ENCODE measurements at regions not wholly inside any gene's neighbourhood (a gene's known extent, or its start where the extent isn't known, plus 50 kb on each side); places are given as distances from the start of the nearest gene placed in this dataset.

GRCh38 chr12:58249610-58250009, 308.2 kb downstream of the ATP23 start:
- H3K27ac ChIP-seq, result no peak overlapping the region
- TF ChIP-seq, protein P1, sequence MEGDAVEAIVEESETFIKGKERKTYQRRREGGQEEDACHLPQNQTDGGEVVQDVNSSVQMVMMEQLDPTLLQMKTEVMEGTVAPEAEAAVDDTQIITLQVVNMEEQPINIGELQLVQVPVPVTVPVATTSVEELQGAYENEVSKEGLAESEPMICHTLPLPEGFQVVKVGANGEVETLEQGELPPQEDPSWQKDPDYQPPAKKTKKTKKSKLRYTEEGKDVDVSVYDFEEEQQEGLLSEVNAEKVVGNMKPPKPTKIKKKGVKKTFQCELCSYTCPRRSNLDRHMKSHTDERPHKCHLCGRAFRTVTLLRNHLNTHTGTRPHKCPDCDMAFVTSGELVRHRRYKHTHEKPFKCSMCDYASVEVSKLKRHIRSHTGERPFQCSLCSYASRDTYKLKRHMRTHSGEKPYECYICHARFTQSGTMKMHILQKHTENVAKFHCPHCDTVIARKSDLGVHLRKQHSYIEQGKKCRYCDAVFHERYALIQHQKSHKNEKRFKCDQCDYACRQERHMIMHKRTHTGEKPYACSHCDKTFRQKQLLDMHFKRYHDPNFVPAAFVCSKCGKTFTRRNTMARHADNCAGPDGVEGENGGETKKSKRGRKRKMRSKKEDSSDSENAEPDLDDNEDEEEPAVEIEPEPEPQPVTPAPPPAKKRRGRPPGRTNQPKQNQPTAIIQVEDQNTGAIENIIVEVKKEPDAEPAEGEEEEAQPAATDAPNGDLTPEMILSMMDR (conservative IDR thresholded peaks at IDR 0.05; ENCODE audit: low read depth), result no peak
- ChIA-PET CTCF (no interaction called here), POLR2A (ENCODE audit: low non-redundant PET) (no interaction called here)
- no peak for DNase-seq (ENCODE audit: low spot score)

DNA sequence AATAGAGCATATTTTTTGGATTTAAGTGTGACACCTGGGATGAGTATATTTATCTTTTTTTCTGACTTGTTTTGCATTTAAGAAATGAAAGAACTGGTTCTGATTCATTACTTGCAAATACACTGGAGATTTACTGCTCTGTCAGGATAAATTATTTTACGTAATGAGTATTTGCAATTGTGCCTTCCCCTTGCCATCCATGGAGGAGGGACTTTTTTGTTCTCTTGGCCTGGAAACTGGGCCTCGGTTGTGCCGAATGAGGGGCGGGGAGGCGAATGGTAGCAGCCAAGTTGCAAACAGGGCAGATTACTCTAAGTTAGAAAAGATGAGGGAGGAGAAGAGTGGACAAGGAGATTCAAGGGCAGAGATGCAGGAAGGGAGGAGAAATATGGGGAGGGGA, 308.7 kb downstream of the ATP23 start:
- POLR2A ChIA-PET (ENCODE audit: low non-redundant PET), result no interaction called here
- CTCF ChIA-PET, result no interaction called here
- TF ChIP-seq, protein P1 (conservative IDR thresholded peaks at IDR 0.05; ENCODE audit: low read depth), result no peak
- no peak for DNase-seq (ENCODE audit: low spot score)
- H3K27ac ChIP-seq, result no peak overlapping the region

GRCh38 chr12:58252914-58253313, 311.5 kb downstream of the ATP23 start:
- TF ChIP-seq, protein P1 (conservative IDR thresholded peaks at IDR 0.05; ENCODE audit: low read depth), result no peak
- CTCF ChIA-PET, result interaction anchor here (0.6 kb wide), 1 partner anchor 165 kb away, joined by 3 read pairs; no protein-coding TSS in a partner anchor
- POLR2A ChIA-PET (ENCODE audit: low non-redundant PET), result no interaction called here
- no peak overlapping the region for H3K27ac ChIP-seq
- DNase-seq (ENCODE audit: low spot score), result no peak

DNA sequence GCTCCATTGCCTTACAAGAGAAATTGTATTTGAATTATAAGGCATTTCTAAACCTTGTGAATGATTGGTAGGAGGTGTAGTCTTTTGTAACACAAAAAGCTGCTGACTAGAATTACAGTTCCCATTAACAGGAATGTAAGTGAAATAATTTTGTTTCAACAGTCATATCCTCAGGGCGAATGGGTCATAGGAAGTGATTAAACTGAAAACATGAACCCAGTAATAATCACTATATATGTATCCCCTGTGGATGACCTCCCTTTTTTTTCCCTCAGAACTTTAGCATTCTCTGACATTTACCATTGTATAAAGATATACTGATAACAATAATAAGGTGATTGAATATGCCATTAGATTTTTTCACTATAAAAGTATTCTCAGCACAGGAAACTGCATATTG, 312.3 kb downstream of the ATP23 start:
- POLR2A ChIA-PET (ENCODE audit: low non-redundant PET), result no interaction called here
- CTCF ChIA-PET, result no interaction called here
- TF ChIP-seq, protein P1 (conservative IDR thresholded peaks at IDR 0.05; ENCODE audit: low read depth), result no peak
- peak; percentile 42 for DNase-seq (ENCODE audit: low spot score)
- H3K27ac ChIP-seq, result no peak overlapping the region

DNA sequence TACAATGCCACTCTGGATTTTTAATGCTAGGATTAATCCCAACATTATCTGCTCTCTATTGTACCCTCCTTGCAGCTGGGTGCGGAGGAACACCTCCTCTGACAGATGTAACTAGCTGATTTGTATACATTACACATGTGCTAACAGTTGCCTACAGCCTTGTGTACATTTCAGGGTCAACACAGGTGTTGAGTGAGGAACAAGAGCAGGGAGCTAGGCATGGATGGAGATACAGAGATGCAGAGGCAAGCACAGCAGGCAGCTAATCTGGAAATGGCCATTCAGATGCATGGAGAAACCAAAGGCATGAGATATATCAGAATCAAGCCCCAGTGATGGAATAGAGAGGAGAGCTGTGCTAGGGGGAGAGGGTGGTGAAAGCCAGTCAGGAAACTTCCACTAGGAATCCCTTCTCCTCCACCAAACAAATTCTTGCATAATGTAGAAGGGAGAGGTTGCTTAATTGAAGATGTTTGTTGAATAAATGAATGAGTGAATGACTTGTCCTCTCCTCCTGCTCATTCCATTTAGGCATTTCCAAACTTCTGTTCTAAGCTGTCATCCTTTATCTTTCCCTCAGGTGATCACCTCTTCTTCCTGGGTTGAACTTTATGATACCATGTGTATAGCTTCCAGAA, 313.2 kb downstream of the ATP23 start:
- POLR2A ChIA-PET (ENCODE audit: low non-redundant PET), result no interaction called here
- TF ChIP-seq, protein P1 (conservative IDR thresholded peaks at IDR 0.05; ENCODE audit: low read depth), result no peak

GRCh38 chr12:58262796-58263195, 321.4 kb downstream of the ATP23 start:
- no peak for DNase-seq (ENCODE audit: low spot score)
- no peak overlapping the region for H3K27ac ChIP-seq
- ChIA-PET CTCF (no interaction called here), POLR2A (ENCODE audit: low non-redundant PET) (no interaction called here)
- TF ChIP-seq, protein P1 (conservative IDR thresholded peaks at IDR 0.05; ENCODE audit: low read depth), result no peak

More for the DNA sequence above, 313.2 kb downstream of the ATP23 start:
- no peak overlapping the region for H3K27ac ChIP-seq
- DNase-seq (ENCODE audit: low spot score), result no peak
- CTCF ChIA-PET, result no interaction called here

Measured in RWPE1 (cell line).